ENCODE measurements at regions not wholly inside any gene's neighbourhood (a gene's known extent, or its start where the extent isn't known, plus 50 kb on each side); places are given as distances from the start of the nearest gene placed in this dataset.

- TF ChIP-seq CTCF (IDR thresholded peaks at IDR 0.05; ENCODE audit: unreplicated experiment): no peak
- Mint-ChIP-seq H3K27ac (ENCODE audit: unreplicated experiment) (no peak overlapping the region), H3K36me3 (ENCODE audit: low read depth, unreplicated experiment) (no peaks in the 10 kb centered on the region), H3K9me3 (ENCODE audit: unreplicated experiment) (no peaks in the 10 kb centered on the region), H3K27me3 (ENCODE audit: unreplicated experiment) (no peaks in the 10 kb centered on the region), H3K4me3 (ENCODE audit: unreplicated experiment) (no peak overlapping the region), H3K4me1 (ENCODE audit: unreplicated experiment) (peaks cover 28% of the 10 kb centered on the region)
- DNase-seq (ENCODE audit: low spot score): no peak
Measured at GRCh38 chr3:106877627-106878026, 499.6 kb upstream of the CCDC54 start.

- no peak for TF ChIP-seq CTCF (IDR thresholded peaks at IDR 0.05; ENCODE audit: unreplicated experiment)
- H3K36me3 Mint-ChIP-seq (ENCODE audit: low read depth, unreplicated experiment): no peaks in the 10 kb centered on the region
- H3K27me3 Mint-ChIP-seq (ENCODE audit: unreplicated experiment): no peaks in the 10 kb centered on the region
- H3K4me1 Mint-ChIP-seq (ENCODE audit: unreplicated experiment): peaks cover 28% of the 10 kb centered on the region
- H3K9me3 Mint-ChIP-seq (ENCODE audit: unreplicated experiment): no peaks in the 10 kb centered on the region
- DNase-seq (ENCODE audit: low spot score): no peak
- no peak overlapping the region for H3K4me3 Mint-ChIP-seq (ENCODE audit: unreplicated experiment)
- H3K27ac Mint-ChIP-seq (ENCODE audit: unreplicated experiment): peak overlapping the region; percentile 71
Measured at GRCh38 chr3:106880206-106880605, 497.0 kb upstream of the CCDC54 start.

- Mint-ChIP-seq H3K9me3 (ENCODE audit: unreplicated experiment) (no peaks in the 10 kb centered on the region), H3K27me3 (ENCODE audit: unreplicated experiment) (no peaks in the 10 kb centered on the region), H3K36me3 (ENCODE audit: low read depth, unreplicated experiment) (no peaks in the 10 kb centered on the region), H3K4me1 (ENCODE audit: unreplicated experiment) (peaks cover 28% of the 10 kb centered on the region), H3K4me3 (ENCODE audit: unreplicated experiment) (no peak overlapping the region), H3K27ac (ENCODE audit: unreplicated experiment) (peak overlapping the region; percentile 75)
- no peak for DNase-seq (ENCODE audit: low spot score)
- TF ChIP-seq CTCF (IDR thresholded peaks at IDR 0.05; ENCODE audit: unreplicated experiment): no peak
Measured at GRCh38 chr3:106881186-106881585, 496.1 kb upstream of the CCDC54 start.

- H3K36me3 Mint-ChIP-seq (ENCODE audit: low read depth, unreplicated experiment): no peaks in the 10 kb centered on the region
- no peak for TF ChIP-seq CTCF (IDR thresholded peaks at IDR 0.05; ENCODE audit: unreplicated experiment)
- H3K4me1 Mint-ChIP-seq (ENCODE audit: unreplicated experiment): peaks cover 26% of the 10 kb centered on the region
- peak overlapping the region; percentile 75 for H3K27ac Mint-ChIP-seq (ENCODE audit: unreplicated experiment)
- H3K9me3 Mint-ChIP-seq (ENCODE audit: unreplicated experiment): no peaks in the 10 kb centered on the region
- DNase-seq (ENCODE audit: low spot score): no peak
- no peak overlapping the region for H3K4me3 Mint-ChIP-seq (ENCODE audit: unreplicated experiment)
- no peaks in the 10 kb centered on the region for H3K27me3 Mint-ChIP-seq (ENCODE audit: unreplicated experiment)
Measured at GRCh38 chr3:106882297-106882696, 494.9 kb upstream of the CCDC54 start.

- TF ChIP-seq CTCF (IDR thresholded peaks at IDR 0.05; ENCODE audit: unreplicated experiment): no peak
- no peaks in the 10 kb centered on the region for H3K9me3 Mint-ChIP-seq (ENCODE audit: unreplicated experiment)
- H3K36me3 Mint-ChIP-seq (ENCODE audit: low read depth, unreplicated experiment): peaks cover 4% of the 10 kb centered on the region
- no peak for DNase-seq (ENCODE audit: low spot score)
- no peaks in the 10 kb centered on the region for H3K27me3 Mint-ChIP-seq (ENCODE audit: unreplicated experiment)
- H3K27ac Mint-ChIP-seq (ENCODE audit: unreplicated experiment): no peak overlapping the region
- no peaks in the 10 kb centered on the region for H3K4me1 Mint-ChIP-seq (ENCODE audit: unreplicated experiment)
- H3K4me3 Mint-ChIP-seq (ENCODE audit: unreplicated experiment): no peak overlapping the region
Measured at GRCh38 chr3:106906074-106906473, 471.2 kb upstream of the CCDC54 start.

All from endothelial cell (in vitro differentiated cells).